Activated CD8-positive, alpha-beta memory T cell treated with anti-CD3 and anti-CD28 coated beads, Interleukin-2, amount 50 U/mL, for 24 hours (primary cell): ENCODE measurements at regions not wholly inside any gene's neighbourhood (a gene's known extent, or its start where the extent isn't known, plus 50 kb on each side); places are given as distances from the start of the nearest gene placed in this dataset.
"Not testable (repeated sequence)": the region's sequence is repeated elsewhere in the genome, so short reads cannot be mapped to it uniquely, and the experiment has no call there.

ENCODE experiments used
- DNase-seq: peaks from one replicate; pipeline ENCODE4 v3.0.0-alpha.2; 2020; ENCODE audit errors: extremely low read depth

DNA sequence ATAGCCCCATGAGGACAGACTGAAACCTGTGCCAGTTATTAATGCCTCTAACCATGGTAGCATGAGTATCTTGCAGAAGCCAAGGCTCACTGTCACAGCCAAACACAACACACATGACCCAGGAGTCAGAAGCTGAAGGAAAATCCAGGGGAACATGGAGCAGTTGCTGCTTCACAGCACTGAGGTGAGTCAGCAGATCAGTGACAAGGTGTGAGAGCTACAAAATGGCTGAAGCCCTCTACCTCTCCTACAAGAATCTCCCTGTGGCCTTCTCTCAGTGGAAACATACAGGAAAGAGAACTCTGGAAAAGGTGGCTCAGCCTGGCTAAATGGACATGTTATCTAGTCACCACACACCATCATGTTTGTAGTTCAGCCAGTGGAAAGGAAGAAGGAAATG, 93.5 kb downstream of the NAB1 start:
- no peak for DNase-seq

DNA sequence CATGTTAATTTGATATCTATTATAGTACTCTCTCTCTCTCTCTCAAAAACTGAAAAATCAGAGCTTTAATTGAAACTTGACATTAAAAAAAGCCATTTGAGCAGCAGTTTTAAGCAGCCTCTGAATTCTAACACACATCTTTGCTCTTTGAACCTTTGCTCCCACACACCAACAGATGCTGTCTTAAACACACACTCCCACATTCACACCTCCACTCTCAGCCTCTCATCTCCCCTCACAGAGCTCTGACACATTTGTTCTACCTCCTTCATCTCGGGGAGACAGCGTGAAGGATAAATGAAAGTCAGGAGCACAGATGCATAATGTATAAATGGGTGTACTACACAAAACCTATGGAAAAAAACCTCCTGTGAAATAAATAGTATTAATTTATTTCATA, 95.2 kb downstream of the NAB1 start:
- no peak for DNase-seq

GRCh38 chr2:190746971-190747761, 98.3 kb downstream of the NAB1 start:
- DNase-seq = no peak

GRCh38 chr2:190748966-190749365, 100.1 kb downstream of the NAB1 start:
- no peak for DNase-seq

- no peak for DNase-seq
Measured at GRCh38 chr2:190755772-190756415, 107.0 kb downstream of the NAB1 start.

DNA sequence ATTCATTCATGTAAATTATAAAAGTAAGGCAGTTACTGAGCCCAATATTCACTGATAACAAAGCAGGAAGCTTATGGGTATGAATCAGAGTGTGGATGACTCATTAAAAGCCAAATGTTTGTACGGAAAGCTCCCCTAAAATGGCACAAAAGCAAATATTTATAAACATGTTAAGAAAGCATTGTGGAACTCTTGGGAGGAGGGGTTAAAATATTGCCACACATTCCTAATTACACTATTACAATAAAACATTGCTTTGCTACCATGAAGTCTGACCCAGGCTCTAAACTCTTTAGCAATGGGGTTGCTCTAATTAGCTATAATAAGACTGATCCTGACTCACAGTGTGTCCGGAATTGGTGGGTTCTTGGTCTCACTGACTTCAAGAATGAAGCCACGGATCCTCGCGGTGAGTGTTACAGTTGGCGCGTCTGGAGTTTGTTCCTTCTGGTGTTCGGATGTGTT, 110.9 kb downstream of the NAB1 start:
- no peak for DNase-seq

GRCh38 chr2:190760353-190761150, 111.7 kb downstream of the NAB1 start:
- not testable (repeated sequence) for DNase-seq

DNA sequence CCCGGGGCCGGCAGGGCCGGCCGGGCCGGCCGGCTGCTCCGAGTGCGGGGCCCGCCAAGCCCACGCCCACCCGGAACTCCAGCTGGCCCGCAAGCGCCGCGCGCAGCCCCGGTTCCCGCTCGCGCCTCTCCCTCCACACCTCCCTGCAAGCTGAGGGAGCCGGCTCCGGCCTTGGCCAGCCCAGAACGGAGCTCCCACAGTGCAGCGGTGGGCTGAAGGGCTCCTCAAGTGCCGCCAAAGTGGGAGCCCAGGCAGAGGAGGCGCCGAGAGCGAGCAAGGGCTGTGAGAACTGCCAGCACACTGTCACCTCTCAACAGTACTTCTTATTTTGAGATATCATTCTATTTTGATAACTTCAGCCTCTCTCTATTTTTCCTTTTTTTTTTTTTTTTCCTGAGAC, 112.3 kb downstream of the NAB1 start:
- DNase-seq = not testable (repeated sequence)

GRCh38 chr2:190762566-190762965, 113.7 kb downstream of the NAB1 start:
- DNase-seq = no peak

DNA sequence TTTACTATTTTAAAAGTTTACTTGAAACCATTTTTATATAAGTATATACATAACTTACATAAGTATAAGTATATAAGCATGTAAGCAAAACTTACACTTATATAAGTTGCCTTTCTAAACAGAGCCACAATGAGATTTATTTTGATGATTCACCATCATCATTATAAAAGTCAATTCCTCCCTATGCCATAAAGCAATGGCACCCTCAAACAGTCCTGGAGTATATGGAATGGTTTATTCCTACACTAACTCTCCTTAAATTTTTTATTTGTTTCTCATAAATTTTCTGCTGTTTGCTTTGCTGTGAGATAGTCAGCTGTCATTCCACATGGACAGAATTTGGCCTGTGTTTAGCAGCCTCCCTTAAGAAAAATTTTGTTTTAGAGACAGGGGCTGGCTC, 114.2 kb downstream of the NAB1 start:
- no peak for DNase-seq

DNA sequence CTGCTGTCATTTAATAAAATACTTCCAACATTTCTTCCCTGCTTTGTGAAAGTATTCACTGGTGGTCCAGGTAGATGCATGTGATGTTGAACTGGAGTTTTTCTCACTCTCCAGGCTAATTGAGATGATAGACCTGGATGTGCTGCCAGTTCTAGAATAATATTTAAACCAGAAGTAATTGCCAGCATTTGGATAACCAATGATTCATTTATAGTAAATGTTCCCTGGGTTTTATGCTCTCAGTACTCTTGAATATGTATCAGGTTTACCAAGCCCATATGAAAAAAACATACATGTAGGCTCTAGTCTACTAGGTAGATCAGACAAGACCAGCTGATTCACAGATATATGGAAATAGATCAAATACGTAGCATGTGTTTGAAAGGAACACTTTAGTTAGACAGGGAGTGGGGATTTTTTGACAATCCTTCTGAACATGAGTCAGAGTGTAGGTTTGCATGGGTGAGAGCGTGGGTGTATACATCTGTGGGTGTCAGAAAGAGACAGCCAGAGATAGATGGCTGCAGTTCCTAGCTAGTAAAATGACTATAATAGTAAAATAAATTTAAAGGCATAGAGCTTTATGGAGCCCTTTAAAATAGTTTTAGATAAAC, 115.1 kb downstream of the NAB1 start:
- no peak for DNase-seq

DNA sequence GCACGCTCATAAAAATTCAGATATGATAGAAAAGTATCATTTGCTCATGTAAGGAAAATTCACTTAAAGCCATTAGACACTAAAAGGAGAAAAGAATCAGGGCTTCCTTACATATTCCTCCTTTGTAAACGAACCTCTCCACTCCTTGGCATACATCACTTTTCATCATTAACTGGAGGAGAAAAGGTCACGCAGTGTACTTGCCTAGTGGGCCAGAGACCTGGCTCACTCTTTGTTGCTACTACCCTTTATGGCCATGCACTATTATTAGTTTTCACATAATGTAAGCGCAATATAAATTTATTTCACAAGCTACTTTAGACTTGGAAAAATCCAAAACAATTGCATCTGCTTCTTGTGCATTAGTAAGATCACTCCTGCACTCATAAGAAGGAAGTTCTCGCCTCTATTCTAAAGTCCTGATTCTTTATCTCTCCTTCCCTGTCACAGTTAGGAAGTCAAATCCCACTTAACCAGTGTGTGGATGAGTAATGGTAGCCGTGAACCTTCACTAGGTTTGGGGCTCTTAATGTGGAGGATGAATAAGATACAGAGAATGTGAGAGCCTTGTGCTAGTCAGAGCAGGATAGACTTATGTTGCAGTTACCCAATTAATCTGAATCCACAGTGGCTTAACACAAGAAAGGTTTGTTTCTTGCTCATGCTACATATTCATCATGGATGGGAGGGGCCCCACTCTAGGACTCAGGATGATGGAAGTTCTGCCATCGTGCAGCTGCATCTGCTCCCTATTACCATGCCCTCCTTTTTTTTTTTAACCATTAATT, 115.0 kb upstream of the GLS start:
- DNase-seq = no peak

DNA sequence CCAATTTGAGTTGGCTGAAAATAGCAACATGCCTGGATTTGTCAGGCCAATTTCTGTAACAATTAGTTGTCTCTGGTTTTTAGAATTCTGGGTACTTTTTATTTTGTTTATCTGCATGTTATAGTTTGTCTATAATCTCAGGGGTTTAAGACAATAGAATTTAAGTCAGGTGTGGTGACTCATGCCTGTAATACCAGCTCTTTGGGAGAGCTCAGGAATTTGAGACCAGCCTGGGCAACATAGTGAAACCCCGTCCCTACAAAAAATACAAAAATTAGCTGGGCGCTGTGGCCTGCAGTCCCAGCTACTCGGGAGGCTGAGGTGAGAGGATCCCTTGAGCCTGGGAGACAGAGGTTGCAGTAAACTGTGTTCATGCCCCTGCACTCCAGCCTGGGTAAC, 114.4 kb upstream of the GLS start:
- DNase-seq = no peak

DNA sequence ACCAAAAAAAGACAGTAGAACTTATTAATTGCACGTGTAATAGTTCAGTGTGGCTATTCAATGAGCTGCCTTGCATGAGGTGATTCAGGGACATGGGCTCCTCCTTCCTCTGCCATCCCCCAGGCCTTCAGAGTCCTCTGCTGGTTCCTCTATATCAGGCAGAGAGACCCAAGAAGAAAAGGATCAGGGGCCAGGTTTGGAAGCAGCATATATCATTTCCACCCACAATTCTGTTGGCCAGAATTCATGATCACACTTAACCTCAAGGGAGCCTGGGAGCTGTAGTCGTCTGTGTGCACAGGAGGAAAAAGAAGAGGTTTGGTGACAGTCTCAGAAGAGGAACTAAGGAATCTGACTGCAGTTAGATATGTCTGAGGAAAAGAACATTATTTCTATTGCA, 114.0 kb upstream of the GLS start:
- no peak for DNase-seq

DNA sequence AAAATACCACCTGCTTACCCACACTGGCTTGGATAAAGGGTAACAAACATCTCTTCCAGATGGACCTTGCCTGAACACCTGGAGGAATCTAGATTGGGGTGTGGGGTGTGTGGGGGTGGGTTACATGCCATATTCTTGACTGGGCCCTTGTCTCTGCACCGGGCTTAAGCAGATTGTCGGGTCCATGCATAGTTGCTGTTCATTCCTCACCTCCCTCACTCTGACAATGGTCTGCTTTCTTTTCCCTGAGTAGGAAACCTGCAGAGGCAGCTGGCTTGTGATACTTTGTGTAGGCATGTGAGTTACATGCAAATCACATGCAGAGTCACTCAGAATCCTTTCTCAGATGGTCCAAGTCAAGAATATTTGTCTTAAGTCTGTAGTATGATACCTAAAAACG, 112.8 kb upstream of the GLS start:
- DNase-seq = no peak

DNA sequence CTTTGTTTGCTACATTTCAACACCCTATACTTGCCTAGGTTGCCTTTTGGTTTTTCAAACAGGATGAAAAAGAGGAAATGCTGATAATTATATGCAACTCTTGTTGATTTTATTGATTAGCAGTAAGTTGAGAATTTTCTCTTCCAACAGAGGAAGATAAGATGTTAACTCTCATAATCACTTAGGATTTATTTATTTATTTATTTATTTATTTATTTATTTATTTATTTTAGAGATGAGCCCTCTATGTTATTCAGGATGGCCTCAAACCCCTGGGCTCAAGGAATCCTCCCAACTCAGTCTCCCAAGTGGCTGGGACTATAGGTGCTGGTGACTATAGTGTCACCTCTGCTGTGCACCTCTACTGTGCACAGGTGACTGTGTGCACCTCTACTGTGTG, 111.4 kb upstream of the GLS start:
- no peak for DNase-seq

DNA sequence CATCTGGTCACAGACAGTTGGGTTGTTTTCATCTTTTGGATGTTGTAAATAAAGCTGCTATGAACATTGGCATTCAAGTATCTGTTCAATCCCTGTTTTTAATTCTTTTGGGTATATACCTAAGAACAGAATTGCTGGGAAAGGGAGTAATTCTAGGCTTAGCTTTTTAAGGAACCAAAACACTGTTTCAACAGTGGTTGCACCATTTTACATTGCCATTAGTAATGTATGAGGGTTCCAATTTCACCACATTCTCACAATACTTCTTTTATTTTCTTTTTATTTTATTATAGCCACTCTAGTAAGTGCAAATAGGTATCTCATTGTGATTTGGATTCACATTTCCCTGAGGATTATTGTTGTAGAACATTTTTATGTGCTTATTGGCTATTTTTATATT, 108.9 kb upstream of the GLS start:
- no peak for DNase-seq

GRCh38 chr2:190780594-190780993, 100.0 kb upstream of the GLS start:
- no peak for DNase-seq

DNA sequence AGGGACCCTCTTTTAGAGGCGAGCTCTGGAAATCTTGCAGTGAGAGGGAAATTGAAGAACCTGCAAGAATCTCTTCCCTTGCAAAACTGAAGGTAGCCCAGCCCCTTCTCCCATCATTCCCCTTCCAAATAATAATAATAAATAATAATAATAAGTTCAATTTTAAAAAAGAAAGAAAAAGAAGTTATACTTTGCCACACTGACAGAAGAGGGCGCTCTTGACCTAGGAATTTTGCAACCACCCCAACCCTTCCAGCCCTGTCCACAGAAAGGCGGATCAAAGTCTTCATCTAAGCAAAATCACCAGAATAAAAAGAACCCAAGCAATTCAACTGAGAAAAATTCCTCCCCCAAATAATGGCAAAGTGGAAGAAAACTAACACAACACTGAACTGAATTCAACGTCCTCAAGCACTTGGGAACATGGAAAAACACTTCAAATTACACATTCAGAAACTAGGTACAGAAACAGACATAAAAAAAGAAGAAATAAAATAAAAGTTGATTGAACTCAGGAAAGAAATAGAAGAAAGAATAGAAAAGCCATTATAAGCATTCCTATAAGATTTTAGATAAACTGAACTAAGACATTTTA, 98.9 kb upstream of the GLS start:
- no peak for DNase-seq

GRCh38 chr2:190782264-190782663, 98.4 kb upstream of the GLS start:
- no peak for DNase-seq
